SHP77 (cell line): ENCODE measurements at regions not wholly inside any gene's neighbourhood (a gene's known extent, or its start where the extent isn't known, plus 50 kb on each side); places are given as distances from the start of the nearest gene placed in this dataset.

Experiments
- DNase-seq, 2 experiments: peaks; one replicate each; lab custom pipeline; 2025; lab: John Stamatoyannopoulos, UW

DNA sequence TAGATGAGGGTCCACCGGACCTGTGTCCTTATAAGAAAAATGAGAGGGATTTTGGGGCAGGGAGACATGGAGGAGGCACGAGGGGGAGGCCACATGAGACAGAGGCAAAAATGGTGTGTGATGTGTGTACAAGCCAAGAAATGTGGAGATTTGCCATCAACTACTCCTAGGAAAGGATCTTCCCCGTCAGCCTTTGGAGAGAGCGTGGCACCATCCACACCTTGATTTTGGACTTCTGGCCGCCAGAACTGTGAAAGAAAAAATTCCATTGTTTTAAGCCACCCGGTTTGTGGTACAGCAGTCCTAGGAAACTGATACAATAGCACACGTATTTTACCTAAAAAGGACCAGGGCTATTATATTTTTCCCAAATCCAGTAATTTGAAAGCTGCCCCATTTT lies 829.0 kb upstream of the SALL3 start:
- no peak for DNase-seq

DNA sequence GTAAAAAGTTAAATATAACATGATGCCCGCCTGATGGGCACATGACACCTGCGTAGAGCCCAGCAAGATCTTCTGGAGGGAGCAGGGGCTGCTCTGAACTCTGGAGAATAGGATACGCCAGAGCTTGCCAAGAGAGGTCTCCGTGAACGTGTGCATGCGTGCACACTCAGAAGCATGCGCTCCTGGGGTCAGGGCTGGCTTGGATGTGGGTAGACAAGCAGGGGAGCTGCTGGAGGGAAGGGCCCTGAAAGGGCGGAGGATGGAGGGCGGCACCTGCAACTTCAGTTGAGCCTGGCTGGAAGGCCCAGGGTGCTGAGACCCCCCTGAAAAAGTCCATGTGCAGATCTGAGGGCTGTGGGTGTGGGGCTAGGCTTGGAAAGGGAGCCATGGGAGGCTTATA lies 828.4 kb upstream of the SALL3 start:
- no peak for DNase-seq

DNA sequence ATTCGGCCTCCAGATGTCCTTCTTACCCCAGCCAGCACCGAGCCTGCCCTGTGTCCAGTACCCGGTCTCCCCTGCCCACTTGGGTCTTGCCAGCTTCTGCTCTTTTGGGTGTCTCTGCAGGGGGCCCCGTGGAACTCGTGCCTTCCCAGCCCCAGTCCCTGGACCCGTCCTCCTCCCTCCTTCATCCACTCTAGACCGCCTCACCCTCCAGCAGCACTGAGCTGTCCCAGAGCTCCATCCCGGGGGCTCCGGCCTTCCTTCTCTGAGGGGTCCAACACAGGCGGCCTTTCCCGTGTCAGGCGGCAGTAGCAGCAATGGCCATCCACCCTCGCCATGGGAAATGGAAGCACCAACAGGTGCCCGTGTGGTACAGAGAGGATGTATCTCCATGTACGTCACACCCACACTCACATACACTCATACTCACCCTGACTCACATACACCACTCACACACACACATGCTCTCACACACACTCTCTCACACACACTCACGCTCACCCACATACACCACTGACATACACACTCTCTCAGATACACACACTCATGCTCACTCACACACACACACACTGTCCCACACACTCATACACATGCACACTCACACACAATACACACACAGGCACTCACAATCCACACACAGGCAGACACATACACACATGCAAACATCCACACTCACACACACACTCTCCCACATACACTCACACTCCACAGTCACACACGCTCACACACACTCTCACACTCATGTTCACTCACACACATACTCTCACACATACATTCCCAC lies 827.5 kb upstream of the SALL3 start:
- DNase-seq = no peak

DNA sequence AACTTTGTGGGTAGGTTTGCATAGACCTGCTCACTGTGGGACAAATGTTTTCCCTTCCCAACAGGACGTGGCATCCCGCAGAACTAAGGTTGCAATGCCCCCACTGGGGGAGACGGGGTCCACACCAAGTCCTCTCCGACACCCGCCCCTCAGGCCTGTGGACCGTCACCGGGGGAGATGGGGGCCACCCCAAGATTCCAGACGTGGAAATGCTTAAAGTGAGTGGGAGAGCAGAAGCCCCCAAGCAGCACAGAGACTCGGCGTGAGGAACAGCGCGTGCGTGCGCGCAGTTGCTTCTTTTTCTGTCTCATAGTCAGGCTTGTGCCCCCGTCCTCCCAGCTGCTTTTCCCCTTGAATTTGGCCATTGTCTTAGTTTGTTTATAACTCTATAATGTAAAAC lies 826.3 kb upstream of the SALL3 start:
- DNase-seq = no peak

GRCh38 chr18:78154444-78154843 lies 825.2 kb upstream of the SALL3 start:
- DNase-seq = no peak

DNA sequence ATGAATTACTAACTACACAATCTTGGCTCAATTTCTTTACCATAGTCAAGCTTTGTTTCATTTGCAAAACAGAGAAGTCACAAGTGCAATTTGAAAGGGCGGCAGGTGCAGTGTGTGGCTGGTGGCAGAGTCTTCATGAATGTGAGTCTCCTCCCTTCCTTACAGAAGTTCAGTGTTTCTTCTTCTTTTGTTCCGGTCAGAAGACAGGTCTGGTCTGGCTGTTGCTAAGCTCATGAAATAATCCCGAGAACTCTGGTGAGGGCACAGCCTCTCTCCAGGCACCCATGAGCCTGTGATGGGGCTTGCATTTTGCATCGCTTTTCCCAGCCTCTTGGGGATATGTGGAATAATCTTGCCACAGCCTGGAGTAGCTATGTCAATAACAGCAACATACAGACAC lies 824.8 kb upstream of the SALL3 start:
- DNase-seq = no peak

GRCh38 chr18:78156466-78156865 lies 823.2 kb upstream of the SALL3 start:
- DNase-seq = no peak

GRCh38 chr18:78158943-78159342 lies 820.7 kb upstream of the SALL3 start:
- no peak for DNase-seq

DNA sequence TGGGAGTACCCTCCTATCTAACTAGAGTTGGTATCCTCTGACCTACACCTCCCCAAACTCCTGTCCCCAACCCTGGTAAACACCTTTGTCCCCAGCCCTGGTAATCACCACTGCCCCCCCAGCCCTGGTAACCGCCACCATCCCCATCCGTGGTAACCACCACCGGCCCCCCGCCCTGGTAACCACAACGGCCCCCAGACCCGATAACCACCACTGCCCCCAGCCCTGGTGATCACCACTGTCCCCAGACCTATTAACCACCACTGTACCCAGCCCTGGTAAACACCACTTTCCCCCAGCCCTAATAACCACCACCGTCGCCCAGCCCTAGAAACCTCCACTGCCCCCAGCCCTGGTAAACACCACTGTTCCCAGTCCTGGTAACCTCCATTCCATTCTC lies 820.2 kb upstream of the SALL3 start:
- DNase-seq = no peak

DNA sequence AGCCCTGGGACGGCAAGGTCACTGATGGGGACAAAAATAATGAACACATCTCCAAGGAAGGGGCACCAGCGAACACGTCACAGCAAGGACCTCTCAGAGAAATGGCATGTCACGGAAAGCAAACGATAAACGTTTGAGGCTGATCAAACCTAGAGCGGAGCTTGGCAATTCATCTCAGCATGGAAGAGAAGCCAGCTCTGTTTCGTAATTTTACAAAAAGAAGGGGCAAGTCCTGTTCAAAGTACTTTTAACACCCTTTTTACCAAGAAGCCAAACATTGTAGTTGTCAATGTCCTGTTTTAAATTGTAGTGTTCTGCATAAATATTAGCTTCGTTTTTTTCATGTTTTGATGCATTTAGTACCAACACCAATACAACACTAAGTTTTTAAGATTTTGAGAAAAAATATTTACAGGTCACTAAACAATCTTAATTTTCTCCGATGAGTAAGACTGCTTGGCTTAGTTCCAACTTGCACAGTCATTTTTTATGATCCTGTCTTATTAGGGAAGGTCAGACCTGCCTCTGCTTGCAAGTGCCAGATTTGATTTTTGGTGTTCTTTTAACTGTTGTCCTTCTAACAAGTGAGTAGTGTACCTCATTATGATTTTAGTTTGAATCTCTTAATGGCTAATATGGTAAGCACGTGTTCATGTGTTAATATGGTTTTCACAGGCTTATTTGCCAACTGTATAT lies 818.5 kb upstream of the SALL3 start:
- no peak for DNase-seq

DNA sequence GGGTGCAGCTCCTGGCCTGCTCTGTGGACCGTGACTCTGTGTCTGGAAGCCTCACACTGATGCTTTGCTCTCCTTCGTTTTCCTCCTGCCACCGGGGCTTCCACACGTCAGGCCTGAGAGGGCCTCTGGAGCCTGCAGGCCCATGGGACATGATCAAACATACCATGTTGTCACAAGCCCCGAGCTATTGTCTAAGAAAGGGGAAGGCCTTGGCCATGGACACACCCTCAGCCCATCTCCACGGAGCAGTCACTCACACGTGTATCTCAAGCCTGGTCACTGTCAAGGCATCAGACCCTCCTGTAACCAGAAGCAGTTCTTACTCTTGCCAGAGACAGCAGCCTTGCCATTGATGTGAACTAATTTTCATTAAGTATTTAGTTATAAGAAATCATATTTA lies 814.1 kb upstream of the SALL3 start:
- no peak for DNase-seq

GRCh38 chr18:78168526-78168925 lies 811.1 kb upstream of the SALL3 start:
- no peak for DNase-seq

GRCh38 chr18:78169174-78169864 lies 810.3 kb upstream of the SALL3 start:
- DNase-seq = no peak

- DNase-seq = no peak
Observed at GRCh38 chr18:78171954-78172353, 807.7 kb upstream of the SALL3 start.

GRCh38 chr18:78174737-78175136 lies 804.9 kb upstream of the SALL3 start:
- no peak for DNase-seq

DNA sequence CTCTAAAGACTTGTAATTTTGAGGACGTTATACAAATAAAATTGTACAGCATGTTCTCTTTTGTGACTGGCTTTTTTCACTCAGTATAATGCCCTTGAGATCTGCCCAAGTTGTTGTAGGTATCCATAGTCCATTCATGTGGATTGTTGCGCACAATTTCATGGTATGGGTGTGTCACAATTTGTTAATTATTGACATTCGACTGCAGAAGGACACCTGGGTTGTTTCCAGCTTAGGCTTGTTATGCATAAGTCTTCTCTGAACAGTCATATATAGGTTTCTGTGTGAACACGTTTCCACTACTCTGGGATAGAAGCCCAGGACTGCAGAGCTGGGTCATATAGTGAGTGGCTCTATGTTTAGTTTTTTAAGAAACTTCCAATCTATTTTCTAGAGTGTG lies 800.8 kb upstream of the SALL3 start:
- no peak for DNase-seq

- DNase-seq = no peak
Observed at GRCh38 chr18:78180741-78181140, 798.9 kb upstream of the SALL3 start.

GRCh38 chr18:78183815-78184214 lies 795.8 kb upstream of the SALL3 start:
- no peak for DNase-seq

- DNase-seq = no peak
Observed at GRCh38 chr18:78191276-78191675, 788.3 kb upstream of the SALL3 start.

DNA sequence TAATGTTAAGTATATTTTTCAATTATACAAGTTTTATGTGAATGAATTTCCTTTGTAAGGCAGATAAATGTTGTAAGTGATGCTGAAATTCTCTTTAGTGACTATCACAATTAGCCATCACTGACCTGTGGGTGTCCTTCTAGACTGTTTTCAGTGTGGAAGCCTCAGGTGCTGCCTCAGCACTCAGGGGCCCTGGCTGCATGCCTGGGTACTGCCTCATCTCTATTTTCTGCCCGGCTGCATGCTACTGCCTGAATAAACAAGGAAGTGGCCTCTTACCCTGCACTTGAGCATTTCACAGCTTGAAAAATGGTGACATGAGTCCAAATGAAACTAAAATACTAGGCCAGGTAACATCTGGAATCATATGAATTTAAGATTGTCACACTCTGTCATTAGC lies 787.6 kb upstream of the SALL3 start:
- DNase-seq = peak; percentile 49 to 76

GRCh38 chr18:78196280-78196679 lies 783.3 kb upstream of the SALL3 start:
- no peak for DNase-seq

DNA sequence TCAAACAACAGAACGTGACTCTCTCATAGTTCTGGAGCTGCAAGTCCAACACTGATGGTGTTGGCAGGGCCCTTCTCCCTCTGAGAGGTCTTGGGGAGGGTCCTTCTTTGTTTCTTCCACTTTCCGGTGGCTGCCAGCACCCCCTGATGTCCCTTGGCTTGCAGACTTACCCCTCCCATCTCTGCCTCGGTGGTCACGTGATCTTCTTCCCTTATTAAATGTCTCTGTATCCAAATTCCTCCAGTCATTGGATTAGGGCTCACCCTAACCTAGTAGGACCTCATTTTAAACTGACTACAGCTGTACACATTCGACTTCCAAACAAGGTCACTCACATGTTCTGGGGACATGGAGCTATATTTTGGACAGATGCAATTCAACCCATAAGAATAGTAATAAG lies 780.6 kb upstream of the SALL3 start:
- DNase-seq = no peak

DNA sequence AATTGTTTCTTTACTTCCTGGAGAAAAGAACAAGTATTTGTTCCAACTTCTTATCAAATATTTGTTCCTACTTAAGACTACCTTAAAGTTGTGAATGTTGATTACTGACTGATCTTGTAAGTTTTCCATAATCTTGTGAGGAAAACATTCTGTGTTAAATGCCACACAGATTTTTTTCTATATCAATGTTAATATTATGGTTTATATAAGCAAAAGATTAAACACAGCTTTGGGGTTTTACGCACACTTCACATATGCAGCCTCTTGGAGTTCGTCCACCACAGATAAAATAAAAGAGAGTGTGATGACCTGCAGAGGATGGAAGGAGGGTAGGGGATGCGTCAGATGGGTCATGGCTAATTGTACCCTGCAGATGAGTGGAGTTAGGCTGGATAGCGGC lies 780.0 kb upstream of the SALL3 start:
- DNase-seq = no peak
